Thoracic aorta (tissue), 2 donors: ENCODE measurements at regions not wholly inside any gene's neighbourhood (a gene's known extent, or its start where the extent isn't known, plus 50 kb on each side); places are given as distances from the start of the nearest gene placed in this dataset.

Source experiments
- ATAC-seq: fragments of 150-250 bp; one replicate; pipeline ENCODE4 v1.8.0; 2017; ENCODE audit warnings: low read depth; ENCODE audit not compliant: insufficient number of reproducible peaks, low FRiP score
- DNase-seq: peaks from one replicate; pipeline ENCODE4 v3.0.0-alpha.2; 2020; ENCODE audit warnings: low spot score
- H3K27ac ChIP-seq, 2 donors: fragments of 200-600 bp; sonication (generic); 1 replicate in 1 of 2; 2 replicates in 1 of 2; pipeline ENCODE4 v1.5.1; 2016; ENCODE audit warnings: mild to moderate bottlenecking in 2 of 2, moderate library complexity in 2 of 2
- H3K27me3 ChIP-seq: fragments of 200-600 bp; sonication (generic); replicated peaks from 2 replicates; pipeline ENCODE4 v1.6.0; 2016; ENCODE audit warnings: mild to moderate bottlenecking; ENCODE audit not compliant: insufficient read depth
- H3K36me3 ChIP-seq: fragments of 200-600 bp; sonication (generic); one replicate; pipeline ENCODE4 v1.5.1; 2016
- H3K4me1 ChIP-seq, 2 donors: fragments of 200-600 bp; sonication (generic); 1 replicate in 1 of 2; 2 replicates in 1 of 2; pipeline versions ENCODE4 v1.5.1 to v1.6.0; 2016; ENCODE audit warnings: low read depth in 2 of 2, mild to moderate bottlenecking in 1 of 2; ENCODE audit not compliant: control insufficient read depth in 1 of 2
- H3K4me3 ChIP-seq: fragments of 200-600 bp; sonication (generic); 2 replicates; pipeline ENCODE4 v1.5.1; 2016; ENCODE audit warnings: mild to moderate bottlenecking
- H3K9me3 ChIP-seq: fragments of 200-600 bp; sonication (generic); 2 replicates; pipeline ENCODE4 v1.5.1; 2016
- CTCF ChIP-seq: fragments of 200-600 bp; sonication (generic); IDR thresholded peaks from one replicate; pipeline ENCODE4 v1.5.1; 2019; ENCODE audit warnings: antibody characterized with exemption

GRCh38 chr9:109931623-109932022, 151.6 kb downstream of the PALM2AKAP2 start:
- no peak for TF ChIP-seq CTCF
- H3K27ac ChIP-seq = no peak overlapping the region
- no peak for DNase-seq
- no peaks in the 10 kb centered on the region for H3K27me3 ChIP-seq
- no peaks in the 10 kb centered on the region for H3K36me3 ChIP-seq
- no peak overlapping the region for H3K4me3 ChIP-seq
- H3K9me3 ChIP-seq = no peaks in the 10 kb centered on the region
- peaks cover 14 to 18% of the 10 kb centered on the region in 2 donors for H3K4me1 ChIP-seq
- ATAC-seq = no peak

GRCh38 chr9:109934136-109934856, 154.3 kb downstream of the PALM2AKAP2 start:
- ATAC-seq (no peak), DNase-seq (no peak)
- H3K9me3 ChIP-seq = no peaks in the 10 kb centered on the region
- peaks cover 14 to 18% of the 10 kb centered on the region in 2 donors for H3K4me1 ChIP-seq
- H3K36me3 ChIP-seq = no peaks in the 10 kb centered on the region
- TF ChIP-seq CTCF = no peak
- H3K27me3 ChIP-seq = no peaks in the 10 kb centered on the region
- no peak overlapping the region for H3K4me3 ChIP-seq
- H3K27ac ChIP-seq = peak overlapping the region in 1 of 2 donors; percentile 8

GRCh38 chr9:109934857-109935215, 154.8 kb downstream of the PALM2AKAP2 start:
- no peak for ATAC-seq
- no peak for TF ChIP-seq CTCF
- H3K27ac ChIP-seq = peak overlapping the region in 1 of 2 donors; percentile 30
- no peak for DNase-seq
- H3K36me3 ChIP-seq = no peaks in the 10 kb centered on the region
- H3K4me1 ChIP-seq = peaks cover 14 to 18% of the 10 kb centered on the region in 2 donors
- H3K4me3 ChIP-seq = no peak overlapping the region
- H3K9me3 ChIP-seq = no peaks in the 10 kb centered on the region
- no peaks in the 10 kb centered on the region for H3K27me3 ChIP-seq

- ATAC-seq = no peak
- Histone ChIP-seq H3K27me3 (no peaks in the 10 kb centered on the region), H3K27ac (peak overlapping the region in 1 of 2 donors; percentile 30), H3K9me3 (no peaks in the 10 kb centered on the region), H3K36me3 (no peaks in the 10 kb centered on the region), H3K4me3 (no peak overlapping the region), H3K4me1 (peaks cover 14 to 18% of the 10 kb centered on the region in 2 donors)
- TF ChIP-seq CTCF = no peak
- DNase-seq = no peak
These were observed 155.5 kb downstream of the PALM2AKAP2 start for GRCh38 chr9:109935406-109936087.

GRCh38 chr9:109937861-109938453, 158.0 kb downstream of the PALM2AKAP2 start:
- H3K4me1 ChIP-seq = peaks cover 14 to 18% of the 10 kb centered on the region in 2 donors
- DNase-seq (no peak), ATAC-seq (no peak)
- H3K36me3 ChIP-seq = no peaks in the 10 kb centered on the region
- H3K27ac ChIP-seq = no peak overlapping the region
- no peak overlapping the region for H3K4me3 ChIP-seq
- H3K9me3 ChIP-seq = no peaks in the 10 kb centered on the region
- no peaks in the 10 kb centered on the region for H3K27me3 ChIP-seq
- no peak for TF ChIP-seq CTCF
